ENCODE measurements at regions not wholly inside any gene's neighbourhood (a gene's known extent, or its start where the extent isn't known, plus 50 kb on each side); places are given as distances from the start of the nearest gene placed in this dataset.
"Not testable (repeated sequence)": the region's sequence is repeated elsewhere in the genome, so short reads cannot be mapped to it uniquely, and the experiment has no call there.

DNA sequence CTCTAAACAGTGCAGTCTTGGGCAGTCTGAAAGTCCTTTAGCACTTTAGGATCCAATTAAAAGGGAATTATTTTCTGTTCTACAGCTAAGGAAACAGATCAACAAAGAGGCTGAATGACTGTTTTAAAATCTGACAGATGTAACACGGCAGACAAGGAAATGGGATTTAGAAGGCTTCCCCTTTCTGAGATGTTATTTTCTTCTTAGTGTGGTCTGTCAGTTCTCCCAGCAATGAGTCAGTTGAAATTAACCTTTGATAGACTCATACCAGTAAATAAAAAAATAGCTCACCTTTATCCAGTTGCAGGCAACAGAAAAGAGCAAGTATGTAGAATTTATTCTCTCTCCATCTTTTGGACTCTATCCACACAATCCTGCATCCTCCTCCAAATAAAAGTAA, 98.1 kb downstream of the NEDD1 start:
- no peak for DNase-seq (ENCODE audit: low read depth in 4 of 4, low spot score in 1 of 4)

DNA sequence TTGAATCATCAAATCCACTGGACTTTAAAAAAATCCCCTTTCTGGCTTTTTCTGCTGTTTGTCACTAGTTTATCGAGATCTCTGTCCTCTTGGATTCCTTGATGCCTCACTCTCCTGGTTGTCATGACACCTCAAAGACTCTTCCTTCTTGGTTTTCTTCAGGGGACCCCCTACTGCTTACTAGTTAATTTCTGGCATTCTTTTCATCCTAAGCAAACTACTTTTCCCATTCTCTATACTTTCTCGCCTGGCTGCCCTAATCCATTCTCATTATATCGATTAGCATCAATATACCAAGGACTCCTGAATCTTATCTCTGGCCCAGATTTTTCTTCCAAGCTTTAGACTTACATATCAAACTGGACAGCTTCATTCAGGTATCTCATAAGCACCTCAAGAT, 98.6 kb downstream of the NEDD1 start:
- DNase-seq (ENCODE audit: low read depth in 4 of 4, low spot score in 1 of 4) = no peak

DNA sequence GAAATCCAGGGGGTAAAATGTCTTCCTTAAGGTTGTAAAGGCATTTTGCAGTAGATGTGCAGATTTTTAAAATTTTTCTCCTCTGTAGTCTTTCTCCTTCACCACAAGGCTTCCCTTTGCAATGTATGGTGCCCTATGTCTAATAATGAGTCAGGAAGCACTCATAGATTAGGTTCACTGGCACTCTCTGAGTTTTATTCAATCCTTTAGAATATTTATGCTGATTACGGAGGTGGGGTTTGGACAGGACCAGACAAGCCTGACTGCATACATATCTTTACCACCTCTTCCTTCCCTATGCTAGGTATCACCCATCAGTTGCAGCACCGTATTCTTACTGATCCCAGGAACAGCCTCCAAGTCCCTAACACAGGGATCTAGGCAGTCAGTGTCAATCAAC, 99.5 kb downstream of the NEDD1 start:
- DNase-seq (ENCODE audit: low read depth in 4 of 4, low spot score in 1 of 4) = no peak

DNA sequence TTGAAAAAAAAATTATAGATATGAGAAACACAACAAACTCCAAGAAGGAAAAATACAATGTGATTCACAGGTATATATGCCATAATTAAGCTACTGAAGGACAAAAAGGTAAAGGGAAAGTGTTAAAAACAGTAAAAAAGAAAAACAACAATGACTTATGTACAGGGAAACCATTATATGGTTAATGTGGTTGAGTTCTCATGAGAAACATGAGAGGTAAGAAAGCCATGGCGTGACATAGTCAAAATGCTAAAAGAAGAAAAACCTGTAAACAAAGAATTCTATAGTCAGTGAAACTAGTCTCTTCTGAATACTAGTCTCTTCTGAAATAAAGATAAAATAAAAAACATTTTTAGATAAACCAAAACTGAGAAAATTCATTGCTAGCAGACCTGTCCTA, 109.1 kb downstream of the NEDD1 start:
- DNase-seq (ENCODE audit: low read depth in 4 of 4, low spot score in 1 of 4) = no peak

DNA sequence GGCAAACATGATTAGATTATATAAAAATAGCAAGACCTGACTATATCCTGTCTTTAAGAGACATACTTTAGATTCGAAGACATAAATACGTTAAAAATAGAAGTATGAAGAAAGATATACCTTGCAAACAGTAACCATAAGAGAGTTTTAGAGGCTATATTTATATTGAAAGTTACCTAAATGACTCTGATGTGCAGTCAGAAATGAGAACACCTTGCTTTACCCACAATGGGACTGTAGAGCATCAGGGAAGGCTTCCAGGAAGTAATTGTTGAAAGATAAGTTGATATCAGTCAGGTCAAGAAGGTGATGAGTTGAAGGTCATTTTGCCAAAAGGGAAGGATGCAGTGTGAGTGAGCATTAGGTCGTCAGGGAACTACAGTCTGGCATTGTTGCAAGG, 110.2 kb downstream of the NEDD1 start:
- no peak for DNase-seq (ENCODE audit: low read depth in 4 of 4, low spot score in 1 of 4)

DNA sequence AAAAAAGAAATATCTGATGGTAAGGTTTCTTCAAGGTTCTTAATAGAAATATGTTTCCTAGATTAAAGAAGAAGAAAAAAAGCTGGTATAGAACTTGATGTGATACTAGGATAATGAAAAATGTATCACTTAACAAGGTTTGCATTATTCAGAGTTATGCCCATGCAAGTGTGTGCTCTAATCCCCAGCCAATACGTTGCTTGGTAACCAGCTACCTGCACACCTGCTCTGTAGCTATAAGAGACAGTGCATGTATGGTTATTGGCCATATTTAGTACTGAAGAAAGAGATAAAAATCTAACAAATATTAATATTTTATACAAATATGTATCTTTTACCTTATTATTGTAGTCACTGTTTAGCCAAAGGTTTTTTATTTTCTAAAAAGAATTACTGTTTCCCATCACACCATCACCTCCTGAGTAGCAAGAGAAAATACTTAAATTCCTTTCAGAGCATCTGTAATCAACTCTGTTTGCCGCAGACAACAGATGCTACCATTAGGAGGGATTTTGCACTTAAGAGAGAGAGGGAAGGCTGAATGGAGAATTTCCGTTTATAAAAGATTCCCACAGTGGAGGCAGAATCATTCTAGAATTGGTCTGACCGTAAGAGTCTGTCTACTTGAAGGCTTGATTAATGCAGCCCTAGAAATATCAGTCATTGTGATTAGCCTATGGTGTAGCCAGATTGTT, 115.6 kb downstream of the NEDD1 start:
- no peak for DNase-seq (ENCODE audit: low read depth in 4 of 4, low spot score in 1 of 4)

DNA sequence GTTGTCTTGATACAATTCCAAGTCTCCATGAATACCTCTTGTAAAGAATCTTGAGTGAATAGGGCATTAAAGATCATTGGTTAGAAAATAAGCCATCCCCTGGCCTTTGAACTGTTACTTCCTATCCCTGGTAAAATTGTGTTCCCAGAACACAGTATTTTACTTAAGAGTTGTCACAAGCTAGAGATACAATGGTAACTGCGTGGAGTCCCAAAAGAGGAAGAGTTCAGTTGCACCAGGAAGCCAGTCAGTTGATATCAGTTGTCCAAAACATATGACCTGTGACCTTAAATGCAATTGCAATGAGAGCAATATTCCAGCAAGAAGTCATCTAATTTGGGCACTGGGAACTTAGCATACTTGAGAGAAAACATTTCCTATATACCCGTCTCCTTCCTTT, 117.3 kb downstream of the NEDD1 start:
- DNase-seq (ENCODE audit: low read depth in 4 of 4, low spot score in 1 of 4) = no peak

DNA sequence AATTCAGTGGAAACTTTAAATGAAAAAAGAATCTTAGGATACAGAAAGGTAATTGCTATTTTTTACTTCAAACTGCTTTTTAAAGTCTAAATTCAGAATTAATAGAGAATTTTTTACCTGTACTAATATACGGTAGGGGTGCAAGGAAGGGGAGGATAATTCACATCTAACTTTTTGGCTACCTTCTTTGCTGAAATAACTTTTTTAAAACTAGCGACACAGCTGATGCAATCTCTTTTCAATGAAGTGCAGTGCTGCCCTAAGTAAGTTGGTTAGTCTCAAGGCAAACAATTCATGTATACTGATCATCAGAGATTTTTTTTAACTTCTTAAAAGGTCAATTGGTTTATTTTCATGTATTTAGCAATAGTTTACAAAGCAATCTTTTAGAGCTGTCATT, 119.8 kb downstream of the NEDD1 start:
- no peak for DNase-seq (ENCODE audit: low read depth in 4 of 4, low spot score in 1 of 4)

DNA sequence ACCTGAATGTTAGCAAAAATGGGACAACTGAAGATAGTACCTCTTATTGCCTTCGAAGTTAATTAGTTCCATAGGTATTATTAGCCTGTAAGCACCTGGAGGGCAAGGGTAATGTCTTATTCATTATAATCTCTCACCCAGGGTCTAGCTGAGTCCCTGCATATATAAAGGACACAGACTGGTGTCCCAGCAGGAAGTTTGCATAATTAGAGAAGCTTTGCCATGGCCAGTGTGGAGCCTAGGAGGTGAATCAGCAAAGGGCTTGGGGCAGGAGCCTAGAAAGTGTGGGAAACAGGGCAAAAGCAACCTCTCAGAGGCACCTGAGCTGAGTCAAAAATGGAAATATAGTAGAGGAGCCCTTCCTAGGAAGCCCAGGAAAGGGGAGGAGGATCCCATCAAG, 120.4 kb downstream of the NEDD1 start:
- no peak for DNase-seq (ENCODE audit: low read depth in 4 of 4, low spot score in 1 of 4)

DNA sequence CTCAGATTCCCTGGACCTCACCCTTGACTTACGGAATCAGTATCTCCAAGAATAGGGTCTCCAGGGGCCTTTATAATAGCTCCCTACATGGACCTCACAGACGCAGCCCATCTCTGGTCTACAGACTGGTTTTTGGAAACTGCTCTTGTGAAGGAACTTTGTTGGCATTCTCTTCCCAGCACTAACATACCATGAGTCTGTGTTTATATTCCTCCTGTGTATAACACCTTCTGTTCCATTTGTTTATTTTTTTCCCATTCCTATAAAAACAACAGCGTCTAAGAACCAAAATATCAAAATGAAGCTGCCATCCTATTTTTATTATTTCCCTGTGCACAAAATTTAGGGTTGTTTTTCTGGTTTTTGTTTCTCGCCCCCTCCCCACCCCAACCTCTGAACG, 131.1 kb downstream of the NEDD1 start:
- DNase-seq (ENCODE audit: low read depth in 4 of 4, low spot score in 1 of 4) = no peak

DNA sequence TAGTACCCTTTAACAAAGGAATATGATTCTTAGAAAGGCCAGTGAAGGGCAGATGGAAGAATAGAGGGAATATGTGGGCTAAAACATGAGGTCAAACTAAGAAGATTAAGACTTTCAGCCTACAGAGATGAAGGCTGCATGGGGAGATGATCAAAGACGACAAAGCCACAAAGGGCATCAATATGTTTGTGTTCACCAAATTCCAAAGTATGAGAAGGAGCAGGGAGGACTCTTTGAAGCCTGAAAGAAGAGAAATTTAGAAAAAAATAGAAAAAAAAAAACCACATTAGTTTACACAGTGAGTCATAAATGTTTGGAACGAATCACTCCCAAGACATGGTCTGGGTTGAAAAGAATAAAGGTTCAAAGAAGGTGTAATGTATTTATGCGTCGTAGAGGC, 131.8 kb downstream of the NEDD1 start:
- no peak for DNase-seq (ENCODE audit: low read depth in 4 of 4, low spot score in 1 of 4)

DNA sequence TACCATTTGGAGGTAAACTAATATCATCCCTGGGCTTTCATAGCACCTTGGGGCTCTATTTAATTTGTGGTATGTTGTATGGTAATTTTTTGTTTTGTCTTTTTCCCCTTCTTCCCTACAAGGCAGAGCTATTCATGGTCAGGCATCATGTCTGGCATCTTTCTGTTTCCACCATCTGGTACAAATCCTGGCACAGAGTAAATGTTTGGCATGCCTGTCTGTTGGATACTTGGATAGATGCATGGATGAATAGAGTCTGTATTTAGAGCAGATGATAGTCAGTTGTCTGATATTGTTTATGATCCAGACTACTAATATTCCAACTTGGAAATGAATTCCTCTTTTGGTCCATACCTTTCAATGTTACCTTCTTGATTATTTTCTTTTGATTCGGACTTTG, 139.8 kb downstream of the NEDD1 start:
- DNase-seq (ENCODE audit: low read depth in 4 of 4, low spot score in 1 of 4) = no peak

DNA sequence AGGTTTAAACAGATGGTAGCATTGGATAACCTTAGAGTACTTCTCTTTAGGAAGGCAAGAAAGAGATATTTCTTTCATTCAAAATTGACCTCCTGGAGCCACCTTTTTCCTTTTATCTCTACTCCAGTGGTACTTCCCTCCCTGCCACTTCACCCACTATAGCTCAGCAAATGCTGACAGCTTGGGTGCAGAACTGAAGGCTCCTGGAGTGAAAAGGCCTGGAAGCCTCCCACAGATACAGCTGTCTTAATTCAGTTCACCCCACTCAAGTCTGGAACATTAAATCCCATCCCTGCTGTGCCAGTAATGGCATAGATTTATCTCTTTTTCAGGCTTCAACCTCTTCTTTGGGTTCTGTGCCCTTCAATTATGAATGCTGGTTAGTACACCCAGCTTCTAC, 140.3 kb downstream of the NEDD1 start:
- DNase-seq (ENCODE audit: low read depth in 4 of 4, low spot score in 1 of 4) = no peak

DNA sequence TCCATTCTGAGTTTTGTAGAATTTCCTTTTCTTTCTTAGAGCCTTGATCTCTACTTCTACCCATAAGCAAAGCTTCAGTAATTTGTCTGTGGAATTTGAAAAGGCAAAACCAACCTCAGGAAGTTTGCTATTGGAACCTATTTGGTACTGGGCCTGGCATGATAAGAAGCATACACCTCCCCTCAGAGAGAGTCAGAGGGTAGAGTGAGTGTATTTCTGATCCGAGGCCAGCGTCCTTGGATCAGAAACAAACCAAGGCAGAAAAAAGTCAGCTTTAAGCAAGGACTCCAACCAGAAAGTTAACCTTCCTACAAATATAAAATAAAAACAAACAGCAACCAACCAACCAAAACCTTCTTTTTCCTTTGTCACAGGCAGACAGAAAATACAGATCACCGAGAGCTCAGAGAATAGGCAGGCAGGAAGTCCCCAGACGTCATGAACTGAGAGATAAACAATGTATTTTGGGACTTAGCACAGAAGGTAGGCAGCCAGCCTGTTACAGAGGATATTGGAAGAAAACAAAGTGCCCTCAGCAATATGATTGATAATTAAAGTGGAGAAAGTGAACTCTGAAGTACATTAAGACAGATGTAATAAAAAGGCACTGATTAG, 141.5 kb downstream of the NEDD1 start:
- DNase-seq (ENCODE audit: low read depth in 4 of 4, low spot score in 1 of 4) = no peak

DNA sequence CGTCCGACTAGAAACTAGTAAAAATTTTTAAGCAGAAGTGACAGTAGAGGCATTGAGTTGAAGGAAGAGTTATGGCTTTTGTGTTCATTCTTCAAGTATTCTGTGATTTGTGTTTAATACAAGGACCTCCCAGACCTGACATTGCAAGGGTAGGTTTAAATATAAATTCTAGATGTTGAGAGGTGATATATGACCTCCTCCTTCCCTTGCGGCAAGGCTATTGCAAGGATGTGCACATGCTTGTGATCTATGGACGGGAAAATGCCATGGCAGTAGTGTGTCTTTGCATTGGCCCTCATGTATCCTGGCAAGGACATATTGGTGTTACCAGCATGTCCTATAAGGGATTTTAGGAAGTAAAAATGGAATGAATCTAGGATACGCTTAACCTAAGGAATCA, 143.5 kb downstream of the NEDD1 start:
- DNase-seq (ENCODE audit: low read depth in 4 of 4, low spot score in 1 of 4) = no peak

DNA sequence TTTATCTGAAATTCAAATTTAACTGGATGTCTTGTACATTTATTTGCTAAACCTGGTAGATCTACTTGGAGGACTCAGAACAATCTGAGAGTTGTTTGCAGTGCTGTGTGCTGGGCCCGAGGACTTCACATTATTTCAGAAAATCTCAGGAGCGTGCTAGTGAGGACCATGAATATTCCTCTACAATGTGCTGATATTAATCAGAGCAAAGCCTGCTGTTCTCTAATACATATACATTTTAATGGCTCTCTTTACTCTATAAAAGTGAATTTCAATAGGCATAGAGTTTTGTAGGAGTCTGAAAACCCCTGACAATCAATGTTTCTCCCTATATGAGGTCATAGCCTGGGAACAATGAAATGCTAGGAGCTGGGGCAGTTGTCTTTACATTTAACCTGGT, 144.3 kb downstream of the NEDD1 start:
- DNase-seq (ENCODE audit: low read depth in 4 of 4, low spot score in 1 of 4) = no peak

DNA sequence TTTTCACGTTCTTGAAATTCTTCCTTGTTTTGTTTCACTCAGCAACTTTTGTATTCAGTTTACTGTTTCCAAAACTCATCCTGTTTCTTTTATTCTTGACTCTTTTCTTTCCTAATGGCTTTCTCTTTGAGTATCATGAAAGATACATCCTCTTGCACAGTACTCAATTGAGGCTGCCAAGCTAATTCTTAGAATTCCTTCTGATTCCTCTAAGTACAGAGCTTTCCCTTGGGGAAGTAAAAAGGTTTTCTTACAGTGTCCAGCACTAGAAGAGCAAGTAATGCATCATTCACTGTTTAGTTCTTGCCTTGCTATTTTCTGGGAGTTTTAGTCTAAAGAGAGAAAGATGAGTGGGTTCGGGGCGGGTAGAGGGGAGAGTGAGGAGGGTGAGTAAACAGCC, 154.1 kb downstream of the NEDD1 start:
- no peak for DNase-seq (ENCODE audit: low read depth in 4 of 4, low spot score in 1 of 4)

DNA sequence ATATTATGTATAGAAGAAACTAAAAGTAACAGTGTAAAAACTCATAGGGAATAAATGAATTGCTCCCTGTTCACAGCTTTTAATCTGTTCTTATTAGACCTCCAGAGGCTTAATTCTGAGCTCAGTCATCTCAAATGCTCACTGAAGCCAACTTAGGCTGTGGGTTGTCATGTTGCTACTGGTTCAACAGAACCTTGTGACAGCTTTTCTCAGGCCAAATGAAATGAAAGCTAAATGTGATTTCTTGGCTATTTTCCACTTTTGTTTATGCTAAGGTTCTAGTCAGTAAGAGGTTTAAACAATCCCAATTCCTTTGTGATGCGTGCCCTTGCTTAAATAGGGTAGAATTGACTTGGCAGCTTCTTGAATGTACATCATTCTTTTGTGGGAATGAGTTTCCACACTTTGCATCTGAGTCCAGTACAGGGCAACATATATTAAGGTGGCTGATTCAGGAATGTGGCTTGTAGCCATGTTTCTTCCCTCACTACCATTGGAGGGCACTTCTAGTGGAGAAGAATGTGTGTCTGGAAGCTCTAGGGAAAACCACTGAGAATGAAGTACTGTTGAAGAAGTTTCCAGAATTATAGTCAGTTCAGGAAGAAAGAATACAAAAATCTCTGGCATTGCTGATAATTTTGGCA, 156.4 kb downstream of the NEDD1 start:
- no peak for DNase-seq (ENCODE audit: low read depth in 4 of 4, low spot score in 1 of 4)

DNA sequence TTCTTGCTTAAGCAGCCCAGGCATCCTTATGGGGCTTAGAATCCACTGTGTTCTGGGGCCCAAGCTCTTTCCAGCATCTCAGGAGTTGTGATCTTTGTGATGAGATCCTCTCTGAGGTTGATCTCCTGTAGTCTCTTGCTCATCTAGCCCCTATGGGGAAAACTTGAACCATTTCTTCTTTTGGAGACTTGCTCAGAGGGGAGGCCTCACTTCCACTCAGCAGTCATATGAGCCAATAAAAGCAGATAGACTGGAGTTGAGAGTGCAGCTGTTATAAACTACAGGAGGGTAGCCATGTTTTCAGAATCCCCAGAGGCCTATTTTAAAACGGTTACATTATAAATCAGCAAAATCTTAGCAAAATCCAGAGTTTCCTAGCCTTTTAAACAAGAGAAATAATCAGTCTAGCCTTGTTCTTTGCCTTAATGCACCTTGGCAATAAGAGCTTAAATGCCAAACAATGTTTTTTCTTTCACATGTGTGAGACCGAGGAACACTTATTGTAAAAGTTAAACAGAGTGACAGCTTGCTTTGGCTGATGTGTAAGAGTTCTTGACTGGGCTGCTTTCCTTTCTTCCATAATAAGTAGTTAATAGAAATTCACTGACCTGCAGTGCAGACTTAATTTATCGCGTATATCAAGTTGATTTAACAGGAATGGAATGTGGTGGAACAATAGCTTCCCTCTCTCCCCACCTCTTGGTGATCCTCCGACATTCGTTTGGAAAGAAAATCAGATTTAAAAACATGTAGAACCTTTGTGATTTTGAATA, 168.3 kb downstream of the NEDD1 start:
- no peak for DNase-seq (ENCODE audit: low read depth in 4 of 4, low spot score in 1 of 4)

DNA sequence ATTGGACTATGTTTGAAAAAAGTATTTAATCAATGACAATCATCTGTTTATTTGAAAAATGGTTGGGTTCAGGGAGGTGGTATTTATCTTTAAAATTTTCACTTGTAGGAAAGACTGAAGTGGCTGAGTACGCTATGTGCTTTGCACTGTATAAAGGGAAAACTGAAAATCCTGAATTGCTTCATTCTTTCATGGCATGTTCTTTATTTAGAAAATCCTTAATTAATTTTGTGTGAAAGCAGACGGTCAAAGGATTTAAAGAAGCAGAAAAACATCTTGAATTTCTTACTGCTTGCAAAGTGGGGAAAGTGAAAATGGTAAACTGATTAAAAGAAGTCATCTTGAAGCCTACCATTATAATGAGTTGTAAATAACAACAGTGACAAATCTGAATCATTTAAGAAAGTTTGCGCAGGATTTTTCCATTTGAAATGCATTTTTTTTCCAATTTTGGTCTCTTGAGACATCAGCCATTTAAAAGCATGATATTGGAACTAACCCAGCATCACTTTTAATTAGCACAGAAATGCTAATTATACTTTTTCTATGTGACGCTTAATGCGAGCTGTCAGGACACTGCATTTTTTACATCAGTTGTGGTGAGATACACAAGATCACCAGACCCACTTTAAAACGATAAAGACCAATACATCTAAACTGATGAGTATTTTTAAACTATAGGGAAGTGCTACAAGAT, 169.0 kb downstream of the NEDD1 start:
- DNase-seq (ENCODE audit: low read depth in 4 of 4, low spot score in 1 of 4) = no peak

DNA sequence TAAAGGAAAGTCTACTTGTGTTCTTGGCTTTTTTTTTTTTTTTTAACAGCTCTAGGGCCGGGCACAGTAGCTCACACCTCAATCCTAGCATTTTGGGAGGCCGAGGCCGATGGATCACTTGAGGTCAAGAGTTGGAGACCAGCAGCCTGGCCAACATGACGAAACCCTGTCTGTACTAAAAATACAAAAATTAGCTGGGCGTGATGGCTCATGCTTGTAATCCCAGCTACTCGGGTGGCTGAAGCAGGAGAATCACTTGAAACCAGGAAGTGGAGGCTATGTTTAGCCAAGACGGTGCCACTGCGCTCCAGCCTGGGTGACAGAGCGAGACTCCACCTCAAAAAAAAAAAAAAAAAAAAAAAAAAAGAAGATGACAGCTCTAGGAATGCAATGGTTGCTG, 169.9 kb downstream of the NEDD1 start:
- DNase-seq (ENCODE audit: low read depth in 4 of 4, low spot score in 1 of 4) = not testable (repeated sequence)
